ENCODE measurements at regions not wholly inside any gene's neighbourhood (a gene's known extent, or its start where the extent isn't known, plus 50 kb on each side); places are given as distances from the start of the nearest gene placed in this dataset.

DNA sequence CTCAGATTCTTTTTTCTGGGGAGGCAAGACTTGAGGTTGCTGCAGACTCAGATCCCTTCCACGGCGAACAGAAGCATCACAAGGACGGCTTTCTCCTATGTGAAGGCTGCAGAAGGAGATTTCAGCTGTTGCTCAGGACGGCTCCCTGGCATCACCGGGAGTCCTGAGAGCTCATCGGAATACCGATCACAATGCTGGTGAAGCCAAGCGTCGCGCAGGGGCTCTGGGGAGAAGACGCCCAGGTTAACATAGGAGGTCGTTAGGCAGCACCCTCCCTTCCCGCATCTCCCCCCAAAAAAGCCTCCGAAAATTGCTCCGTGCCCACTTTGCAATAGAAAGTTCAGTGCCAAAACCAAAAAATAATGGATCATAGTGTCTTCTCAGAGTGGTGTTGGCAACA is 127.2 kb upstream of the TMEM132D start:
- Histone ChIP-seq H3K36me3 (ENCODE audit: control insufficient read depth, insufficient read depth, low read length) (no peaks in the 10 kb centered on the region), H3K4me1 (ENCODE audit: control insufficient read depth, insufficient read depth, low read length) (no peaks in the 10 kb centered on the region), H3K9me3 (ENCODE audit: control insufficient read depth, insufficient read depth, low read length) (no peaks in the 10 kb centered on the region), H3K27me3 (ENCODE audit: control insufficient read depth, insufficient read depth, low read length) (no peaks in the 10 kb centered on the region), H3K4me3 (ENCODE audit: low read length) (no peak overlapping the region), H3K27ac (ENCODE audit: low read length) (no peak overlapping the region)
- no peaks in the 10 kb centered on the region for H3K9me3 Mint-ChIP-seq
- DNase-seq (no peak), ATAC-seq (no peak)
- TF ChIP-seq, protein P1, sequence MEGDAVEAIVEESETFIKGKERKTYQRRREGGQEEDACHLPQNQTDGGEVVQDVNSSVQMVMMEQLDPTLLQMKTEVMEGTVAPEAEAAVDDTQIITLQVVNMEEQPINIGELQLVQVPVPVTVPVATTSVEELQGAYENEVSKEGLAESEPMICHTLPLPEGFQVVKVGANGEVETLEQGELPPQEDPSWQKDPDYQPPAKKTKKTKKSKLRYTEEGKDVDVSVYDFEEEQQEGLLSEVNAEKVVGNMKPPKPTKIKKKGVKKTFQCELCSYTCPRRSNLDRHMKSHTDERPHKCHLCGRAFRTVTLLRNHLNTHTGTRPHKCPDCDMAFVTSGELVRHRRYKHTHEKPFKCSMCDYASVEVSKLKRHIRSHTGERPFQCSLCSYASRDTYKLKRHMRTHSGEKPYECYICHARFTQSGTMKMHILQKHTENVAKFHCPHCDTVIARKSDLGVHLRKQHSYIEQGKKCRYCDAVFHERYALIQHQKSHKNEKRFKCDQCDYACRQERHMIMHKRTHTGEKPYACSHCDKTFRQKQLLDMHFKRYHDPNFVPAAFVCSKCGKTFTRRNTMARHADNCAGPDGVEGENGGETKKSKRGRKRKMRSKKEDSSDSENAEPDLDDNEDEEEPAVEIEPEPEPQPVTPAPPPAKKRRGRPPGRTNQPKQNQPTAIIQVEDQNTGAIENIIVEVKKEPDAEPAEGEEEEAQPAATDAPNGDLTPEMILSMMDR (IDR thresholded peaks at IDR 0.05), result no peak
- peaks cover 6 to 8% of the 10 kb centered on the region in 2 donors for H3K27me3 Mint-ChIP-seq (ENCODE audit: low read depth in 2 of 2)
- no peak overlapping the region for H3K4me3 Mint-ChIP-seq
- H3K36me3 Mint-ChIP-seq, result no peaks in the 10 kb centered on the region
- no peaks in the 10 kb centered on the region for H3K4me1 Mint-ChIP-seq
- 79% methylated on average over 15 of the region's 15 CpGs for WGBS (ENCODE audit: insufficient coverage)
- intact Hi-C loops (cut with micrococcal nuclease), result no loop called here
- no peak overlapping the region for H3K27ac Mint-ChIP-seq

- Mint-ChIP-seq H3K4me3 (no peak overlapping the region), H3K27ac (no peak overlapping the region), H3K9me3 (no peaks in the 10 kb centered on the region), H3K36me3 (no peaks in the 10 kb centered on the region), H3K4me1 (no peaks in the 10 kb centered on the region), H3K27me3 (ENCODE audit: low read depth in 2 of 2) (peaks cover 5 to 6% of the 10 kb centered on the region in 2 donors)
- no peaks in the 10 kb centered on the region for H3K4me1 ChIP-seq (ENCODE audit: control insufficient read depth, insufficient read depth, low read length)
- WGBS (ENCODE audit: insufficient coverage), result 10% methylated on average over 10 of the region's 12 CpGs
- ATAC-seq, result peak in 1 of 3 donors; percentile 75
- no peaks in the 10 kb centered on the region for H3K27me3 ChIP-seq (ENCODE audit: control insufficient read depth, insufficient read depth, low read length)
- no peak overlapping the region for H3K4me3 ChIP-seq (ENCODE audit: low read length)
- TF ChIP-seq, protein P1 (IDR thresholded peaks at IDR 0.05), result peak; percentile 87
- no peaks in the 10 kb centered on the region for H3K36me3 ChIP-seq (ENCODE audit: control insufficient read depth, insufficient read depth, low read length)
- peak; percentile 50 to 64 for DNase-seq
- no peaks in the 10 kb centered on the region for H3K9me3 ChIP-seq (ENCODE audit: control insufficient read depth, insufficient read depth, low read length)
- intact Hi-C loops (cut with micrococcal nuclease), result no loop called here
- H3K27ac ChIP-seq (ENCODE audit: low read length), result no peak overlapping the region
These were observed 127.9 kb upstream of the TMEM132D start for GRCh38 chr12:130031571-130032189.

- DNase-seq (peak in 1 of 2 donors; percentile 48), ATAC-seq (no peak)
- H3K4me3 ChIP-seq (ENCODE audit: low read length), result no peak overlapping the region
- H3K4me1 ChIP-seq (ENCODE audit: control insufficient read depth, insufficient read depth, low read length), result no peaks in the 10 kb centered on the region
- Mint-ChIP-seq H3K27ac (no peak overlapping the region), H3K4me1 (peaks cover 0 to 6% of the 10 kb centered on the region in 2 donors), H3K4me3 (no peak overlapping the region), H3K9me3 (peaks cover 4% of the 10 kb centered on the region in 2 donors), H3K27me3 (ENCODE audit: low read depth in 2 of 2) (peaks cover 27 to 54% of the 10 kb centered on the region in 2 donors), H3K36me3 (no peaks in the 10 kb centered on the region)
- peaks cover 3% of the 10 kb centered on the region for H3K9me3 ChIP-seq (ENCODE audit: control insufficient read depth, insufficient read depth, low read length)
- 21% methylated on average over 52 of the region's 52 CpGs for WGBS (ENCODE audit: insufficient coverage)
- peaks cover 2% of the 10 kb centered on the region for H3K27me3 ChIP-seq (ENCODE audit: control insufficient read depth, insufficient read depth, low read length)
- intact Hi-C loops (cut with micrococcal nuclease), result no loop called here
- H3K27ac ChIP-seq (ENCODE audit: low read length), result no peak overlapping the region
- H3K36me3 ChIP-seq (ENCODE audit: control insufficient read depth, insufficient read depth, low read length), result no peaks in the 10 kb centered on the region
- TF ChIP-seq, protein P1 (IDR thresholded peaks at IDR 0.05), result peak; percentile 20
These were observed 120.1 kb upstream of the FZD10 start for GRCh38 chr12:130041983-130042812.
